Fibroblast of the aortic adventitia (primary cell): ENCODE measurements at regions not wholly inside any gene's neighbourhood (a gene's known extent, or its start where the extent isn't known, plus 50 kb on each side); places are given as distances from the start of the nearest gene placed in this dataset.

ENCODE experiments used
- DNase-seq: peaks from one replicate; pipeline ENCODE4 v3.0.0-alpha.2; 2010; ENCODE audit warnings: low read depth
- H3K4me3 ChIP-seq: 2 replicates; pipeline ENCODE4 v1.5.1; 2011; ENCODE audit warnings: low read depth, mild to moderate bottlenecking, control low read depth, low read length, moderate library complexity
- CTCF ChIP-seq: IDR thresholded peaks from 2 replicates; pipeline ENCODE4 v1.5.1; 2011; ENCODE audit warnings: mild to moderate bottlenecking, low read length, control low read depth, inconsistent platforms; ENCODE audit not compliant: insufficient read depth

- no peak overlapping the region for H3K4me3 ChIP-seq
- DNase-seq, result peak; percentile 43
- TF ChIP-seq CTCF, result no peak
Measured at GRCh38 chr18:24530630-24531111, 70.2 kb downstream of the HRH4 start.

GRCh38 chr18:24534271-24534670 is 73.8 kb downstream of the HRH4 start:
- no peak for DNase-seq
- H3K4me3 ChIP-seq, result no peak overlapping the region
- no peak for TF ChIP-seq CTCF

DNA sequence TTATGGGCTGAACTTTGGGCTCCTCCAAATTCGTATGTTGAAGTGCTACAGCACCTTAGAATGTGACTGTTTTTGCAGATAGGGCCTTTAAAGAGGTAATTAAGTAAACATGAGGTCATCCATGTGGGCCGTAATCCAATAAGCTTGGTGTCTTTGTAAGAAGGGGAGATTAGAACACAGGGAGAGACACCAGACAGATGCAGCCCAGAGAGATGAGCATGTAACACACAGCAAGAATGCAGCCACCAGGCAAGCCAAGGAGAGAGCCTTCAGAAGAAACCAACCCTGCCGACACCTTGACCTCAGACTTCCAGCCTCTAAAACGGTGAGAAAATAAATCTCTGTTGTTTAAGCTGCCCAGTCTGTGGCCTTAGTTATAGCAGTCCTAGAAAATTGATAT is 74.3 kb downstream of the HRH4 start:
- no peak for DNase-seq
- no peak for TF ChIP-seq CTCF

GRCh38 chr18:24535527-24536295 is 75.3 kb downstream of the HRH4 start:
- TF ChIP-seq CTCF, result no peak
- peak; percentile 23 for DNase-seq
- H3K4me3 ChIP-seq, result no peak overlapping the region

More for the DNA sequence above, 74.3 kb downstream of the HRH4 start:
- no peak overlapping the region for H3K4me3 ChIP-seq

DNA sequence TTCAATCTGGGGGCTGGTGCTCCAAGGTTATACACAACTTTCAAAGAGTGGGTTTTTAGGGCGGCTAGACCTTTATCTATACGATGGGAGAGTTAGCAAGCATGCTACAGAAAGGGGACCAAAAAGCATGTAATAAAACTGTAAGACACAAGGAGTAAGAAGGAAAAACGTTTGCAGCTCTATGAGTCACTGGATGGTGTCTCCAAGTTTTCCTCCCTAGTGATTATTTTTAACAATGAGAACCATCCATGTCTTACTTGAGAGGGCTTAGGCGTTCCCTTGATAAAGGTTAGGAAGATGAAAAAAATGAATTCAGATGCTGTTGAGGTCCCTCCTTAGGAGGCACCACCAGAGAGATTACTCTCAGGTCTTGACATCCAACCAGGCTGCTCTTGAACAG is 75.9 kb downstream of the HRH4 start:
- H3K4me3 ChIP-seq, result no peak overlapping the region
- DNase-seq, result peak; percentile 48
- TF ChIP-seq CTCF, result no peak

DNA sequence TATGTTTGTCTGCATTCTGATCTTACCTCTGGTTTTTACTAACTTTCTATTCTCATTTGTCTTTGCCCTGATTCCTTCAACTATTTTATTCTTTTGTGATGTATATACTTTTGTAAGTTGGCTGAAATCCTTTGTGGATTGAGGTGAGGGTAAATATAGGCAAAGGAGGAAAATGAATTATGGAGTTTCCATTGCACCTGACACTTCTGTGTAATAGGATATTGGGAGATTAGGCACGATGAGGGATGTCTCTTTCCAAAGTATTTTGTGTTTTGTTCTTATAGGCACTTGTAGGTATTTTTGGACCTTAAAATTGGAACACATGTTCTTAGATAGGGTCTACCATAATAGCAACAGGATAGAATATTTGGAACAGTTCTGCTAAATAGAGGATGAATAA is 76.4 kb downstream of the HRH4 start:
- DNase-seq, result no peak
- TF ChIP-seq CTCF, result no peak
- H3K4me3 ChIP-seq, result no peak overlapping the region
